HG02943 (cell line): ENCODE measurements at regions not wholly inside any gene's neighbourhood (a gene's known extent, or its start where the extent isn't known, plus 50 kb on each side); places are given as distances from the start of the nearest gene placed in this dataset.
"Not testable (repeated sequence)": the region's sequence is repeated elsewhere in the genome, so short reads cannot be mapped to it uniquely, and the experiment has no call there.

Experiments used
- ATAC-seq: cut with Tn5 transposase; IDR thresholded peaks from one replicate; pipeline ENCODE4 v1.9.1; 2021; ENCODE audit warnings: mild to moderate bottlenecking, low read depth, moderate library complexity; ENCODE audit not compliant: unreplicated experiment

DNA sequence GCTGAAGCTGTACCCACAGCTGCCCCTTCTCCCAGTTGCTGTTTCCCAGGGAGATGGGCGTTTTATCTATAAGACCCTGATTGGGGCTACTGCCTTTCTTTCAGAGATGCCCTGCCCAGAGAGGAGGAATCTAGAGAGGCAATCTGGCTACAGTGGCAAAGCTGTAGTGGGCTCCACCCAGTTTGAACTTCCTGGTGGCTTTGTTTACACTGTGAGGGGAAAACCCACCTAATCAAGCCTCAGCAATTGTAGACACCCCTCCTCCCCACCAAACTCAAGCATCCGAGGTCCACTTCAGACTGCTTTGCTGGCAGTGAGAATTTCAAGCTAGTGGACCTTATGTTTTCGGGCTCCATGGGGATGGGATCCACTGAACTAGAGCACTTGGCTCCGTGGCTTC, 240.4 kb upstream of the AFF2 start:
- no peak for ATAC-seq

DNA sequence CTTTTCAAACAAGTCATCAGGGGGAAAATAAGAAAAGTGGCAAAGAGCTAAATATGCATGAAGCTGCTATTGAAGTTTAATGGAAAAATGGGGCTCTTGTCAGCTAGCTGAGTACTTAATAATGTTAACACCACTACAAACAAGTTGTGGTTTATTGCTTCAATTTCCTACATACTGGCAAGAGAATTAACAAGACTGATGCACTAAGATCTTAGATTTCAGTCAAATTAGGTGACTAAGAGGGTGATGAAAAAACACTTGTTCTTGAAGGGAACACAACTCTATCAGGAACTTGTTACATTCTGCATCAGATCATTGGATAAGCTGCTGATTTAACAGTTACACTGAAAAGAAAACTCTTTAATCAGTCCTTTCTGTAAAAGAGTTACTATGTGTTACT, 234.6 kb upstream of the AFF2 start:
- no peak for ATAC-seq

DNA sequence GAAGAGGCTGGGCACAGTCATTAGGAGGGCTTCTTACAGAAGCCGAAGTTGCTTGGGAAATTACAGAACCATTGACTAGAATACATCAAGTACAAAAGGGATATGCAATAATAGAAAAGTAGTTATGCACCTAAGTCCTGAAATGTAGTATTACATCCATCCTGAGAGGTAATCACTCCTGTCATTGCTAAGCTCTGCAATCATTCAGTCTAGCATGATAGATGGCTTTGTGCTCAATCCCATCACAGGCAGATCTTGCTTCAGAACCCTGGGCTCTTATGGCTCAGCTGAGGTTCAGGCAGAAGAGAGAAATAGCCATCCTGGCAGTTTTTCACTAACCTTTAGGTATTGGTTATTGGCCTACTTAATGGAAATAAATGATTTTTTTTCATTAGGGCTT, 231.7 kb upstream of the AFF2 start:
- no peak for ATAC-seq

DNA sequence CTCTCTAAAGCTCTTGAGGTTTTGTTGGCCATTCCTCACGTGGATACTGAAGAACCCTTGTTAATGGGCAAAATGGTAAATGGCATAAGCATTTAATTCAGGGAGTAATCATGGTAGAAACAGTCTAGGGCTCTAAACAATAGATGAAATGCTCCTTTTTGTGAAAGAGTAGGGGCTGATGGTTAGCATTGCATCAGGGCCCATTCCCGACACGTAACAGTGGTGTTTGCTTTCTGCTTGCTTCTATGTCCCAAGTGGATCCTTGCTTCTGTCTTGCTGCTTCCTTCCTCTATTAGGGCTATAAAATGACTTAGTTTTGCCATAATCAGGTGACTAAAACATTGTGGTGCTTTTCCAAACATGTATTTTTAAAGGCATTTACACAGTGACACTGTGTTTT, 230.9 kb upstream of the AFF2 start:
- ATAC-seq = no peak

DNA sequence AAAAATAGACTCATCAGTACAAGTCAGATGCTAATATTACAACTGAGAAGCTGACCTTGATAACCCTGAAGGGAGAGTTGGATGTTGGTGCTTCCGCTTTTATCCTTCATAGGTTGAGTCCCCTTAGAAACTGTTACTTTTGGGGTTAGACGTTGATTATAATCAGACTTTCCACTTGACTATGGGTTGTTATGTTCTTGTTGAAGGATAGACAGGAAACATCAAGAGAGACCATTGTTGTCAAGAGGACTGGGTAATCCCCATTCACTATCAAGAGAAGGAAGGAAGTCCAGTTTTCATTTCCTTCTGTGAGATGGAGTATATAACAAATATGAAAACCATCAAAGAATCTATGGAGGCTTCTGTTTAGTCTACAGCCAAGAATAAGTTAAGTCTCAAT, 229.9 kb upstream of the AFF2 start:
- no peak for ATAC-seq

DNA sequence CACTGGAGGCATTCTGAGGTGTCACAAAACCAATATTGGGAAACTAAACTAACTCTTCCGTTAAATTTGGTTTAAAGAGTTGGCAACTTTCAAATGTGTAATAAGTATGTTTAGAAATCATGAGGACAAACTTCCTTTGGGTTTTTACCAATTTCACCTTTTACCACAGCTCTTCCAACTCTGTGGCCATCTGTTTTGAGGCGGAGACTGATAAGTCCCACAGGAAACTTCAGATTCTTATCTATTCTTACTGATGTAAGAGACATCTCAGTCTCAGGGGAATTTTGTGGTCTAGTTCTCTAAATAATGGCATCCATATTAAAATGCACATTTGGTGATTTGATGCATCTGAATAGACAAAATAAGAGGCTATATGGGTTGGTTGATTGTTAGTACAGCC, 229.2 kb upstream of the AFF2 start:
- no peak for ATAC-seq

DNA sequence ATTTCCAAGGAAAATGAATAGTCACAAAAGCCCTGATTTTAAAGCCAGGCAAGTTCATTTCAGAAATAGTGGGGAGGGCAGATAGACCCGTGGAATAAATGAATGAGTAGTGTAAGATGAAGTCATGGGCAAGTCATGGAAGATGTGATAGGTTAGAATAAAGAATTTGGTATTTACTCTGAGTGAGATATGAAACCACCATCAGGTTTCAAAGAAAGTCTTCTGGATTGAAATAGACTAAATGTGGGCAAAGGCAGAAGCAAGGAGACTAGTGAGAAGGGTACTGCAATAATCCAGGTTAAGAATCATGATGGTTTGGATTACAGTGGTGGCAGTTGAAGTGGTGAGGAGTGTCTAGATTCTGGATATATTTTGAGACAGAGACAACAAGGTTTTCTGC, 218.5 kb upstream of the AFF2 start:
- ATAC-seq = no peak

DNA sequence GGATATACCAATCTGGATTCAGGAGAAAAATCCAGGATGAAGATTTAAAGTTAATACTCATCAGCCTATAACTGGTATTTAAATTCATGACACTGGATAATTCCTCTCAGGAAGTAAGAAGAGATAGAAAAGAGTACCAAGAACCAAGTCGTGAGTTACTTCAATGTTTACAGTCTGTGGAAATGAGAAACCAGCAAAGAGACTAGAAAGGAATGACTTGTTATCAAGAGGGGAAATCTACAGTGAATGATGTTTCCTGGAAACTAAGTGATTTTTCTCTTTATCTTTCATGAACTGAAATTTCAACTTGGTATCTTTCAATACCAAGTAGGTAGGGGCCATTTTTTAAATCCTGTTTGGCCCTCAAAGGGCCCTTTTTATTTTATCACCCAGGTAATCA, 217.9 kb upstream of the AFF2 start:
- no peak for ATAC-seq

DNA sequence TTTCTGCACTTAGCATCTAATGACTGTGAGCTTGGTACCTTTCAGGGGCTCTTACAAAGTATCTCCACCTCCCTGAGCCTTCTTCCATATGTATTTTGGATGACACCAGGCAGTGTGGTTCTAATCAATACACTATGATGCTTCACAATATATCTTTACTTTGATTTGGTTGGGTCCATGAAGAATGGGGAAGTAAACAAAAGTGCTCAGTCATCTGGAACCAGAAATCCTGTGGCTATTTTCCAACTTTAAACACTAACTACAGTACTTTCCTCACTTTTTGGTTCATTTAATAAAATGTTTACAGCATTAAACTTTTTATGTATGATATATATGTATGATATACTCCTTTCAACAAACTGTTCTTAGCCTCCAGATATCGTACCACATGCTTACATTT, 216.4 kb upstream of the AFF2 start:
- ATAC-seq = no peak

DNA sequence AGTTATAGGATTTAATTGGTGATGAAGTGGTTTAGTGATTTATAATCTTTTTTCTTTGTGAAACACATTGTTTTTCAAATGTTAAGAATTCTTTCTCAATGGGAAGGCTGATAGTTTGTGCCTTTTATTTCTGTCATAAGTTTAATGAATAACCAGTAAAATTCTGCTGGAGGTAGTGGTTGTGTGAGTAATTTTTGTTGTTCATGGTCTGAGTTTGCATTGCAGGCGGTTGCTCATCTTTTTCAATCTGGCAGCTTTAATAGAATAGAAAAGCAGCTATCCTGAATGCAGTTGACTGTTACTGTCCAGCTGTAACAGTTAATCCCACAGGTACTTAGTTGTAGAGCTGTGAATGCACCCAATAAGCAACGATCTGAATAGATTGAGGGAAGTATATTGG, 215.6 kb upstream of the AFF2 start:
- no peak for ATAC-seq

DNA sequence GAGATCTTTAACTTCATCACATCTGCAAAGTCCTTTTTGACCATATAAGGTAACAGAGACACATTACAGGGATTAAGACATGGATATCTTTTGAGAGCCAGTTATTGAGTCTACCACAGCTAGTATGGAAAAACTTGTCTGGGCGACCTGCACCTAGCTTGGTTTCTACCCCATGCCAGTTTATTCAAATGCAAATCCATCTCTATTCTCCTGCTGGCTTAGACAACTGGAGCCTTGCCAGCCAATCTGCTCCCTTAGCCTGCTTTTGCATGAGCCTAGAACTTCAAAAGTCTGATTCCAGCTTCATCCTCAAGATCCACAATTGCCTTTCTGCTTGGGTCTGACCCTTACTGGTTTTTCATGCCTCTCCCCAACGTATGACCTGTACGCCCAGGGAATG, 212.0 kb upstream of the AFF2 start:
- no peak for ATAC-seq

DNA sequence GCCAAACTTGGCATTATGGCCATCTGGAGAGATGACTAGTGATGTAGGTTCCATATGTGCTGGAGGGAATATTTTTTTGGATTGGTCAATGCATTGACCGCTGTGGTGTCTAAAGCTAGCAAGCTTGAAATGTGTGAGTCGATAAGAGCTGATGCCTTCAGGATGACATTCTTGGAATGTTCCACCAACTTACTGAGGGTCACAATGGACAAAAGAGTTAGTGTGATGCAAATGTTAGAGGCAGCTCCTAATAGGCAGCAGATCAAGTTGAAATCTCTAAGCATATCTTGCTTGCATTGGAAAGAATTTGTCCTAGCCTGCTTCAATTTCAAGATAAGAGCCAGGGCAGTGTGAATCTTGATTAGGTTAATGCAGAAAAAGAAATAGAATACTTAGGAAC, 210.4 kb upstream of the AFF2 start:
- ATAC-seq = no peak

DNA sequence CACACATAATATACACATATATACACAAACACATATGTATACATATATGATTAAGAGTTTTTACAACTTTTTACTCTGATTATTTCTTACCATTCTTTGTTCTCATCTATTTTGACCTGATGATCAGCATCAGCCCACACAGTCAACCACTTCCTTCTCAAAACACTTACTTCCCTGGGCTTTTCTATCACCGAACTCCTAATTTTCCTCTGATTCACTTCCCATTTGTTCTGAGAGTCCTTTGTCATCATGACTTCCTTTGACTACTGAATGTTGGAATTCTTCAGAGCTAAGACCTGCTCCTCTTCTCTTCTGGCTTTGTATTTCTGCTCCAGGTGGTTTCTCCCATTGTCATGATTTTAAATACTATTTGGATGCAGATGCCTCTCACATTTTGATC, 209.5 kb upstream of the AFF2 start:
- no peak for ATAC-seq

DNA sequence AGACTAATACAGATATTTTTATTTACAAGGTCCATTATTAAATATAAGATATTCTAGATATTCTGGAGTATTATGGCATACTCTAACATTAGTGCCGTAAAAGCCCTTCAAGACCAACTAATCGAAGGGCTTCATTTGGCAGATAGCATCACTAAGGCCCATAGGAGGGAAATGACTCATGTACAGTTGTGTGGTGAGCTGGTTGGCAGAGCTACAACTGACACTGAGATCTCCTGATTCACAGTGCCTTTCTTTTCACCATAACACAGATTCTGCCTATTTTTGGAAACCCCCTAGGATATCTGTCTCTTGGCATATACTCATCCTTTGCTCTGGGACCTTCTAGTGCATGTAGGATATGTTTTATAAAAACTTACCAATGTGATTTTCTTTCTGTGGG, 201.7 kb upstream of the AFF2 start:
- no peak for ATAC-seq

DNA sequence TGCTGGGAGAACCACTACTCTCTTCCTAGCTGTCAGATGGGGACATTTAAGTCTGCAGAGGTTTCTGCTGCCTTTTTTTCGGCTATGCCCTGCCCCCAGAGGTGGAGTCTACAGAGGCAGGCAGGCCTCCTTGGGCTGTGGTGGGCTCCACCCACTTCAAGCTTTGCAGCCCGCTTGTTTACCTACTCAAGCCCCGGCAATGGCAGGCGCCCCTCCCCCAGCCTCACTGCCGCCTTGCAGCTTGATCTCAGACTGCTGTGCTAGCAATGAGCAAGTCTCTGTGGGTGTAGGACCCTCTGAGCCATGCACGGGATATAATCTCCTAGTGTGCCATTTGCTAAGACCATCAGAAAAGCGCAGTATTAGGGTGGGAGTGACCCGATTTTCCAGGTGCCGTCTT, 195.2 kb upstream of the AFF2 start:
- ATAC-seq = not testable (repeated sequence)

DNA sequence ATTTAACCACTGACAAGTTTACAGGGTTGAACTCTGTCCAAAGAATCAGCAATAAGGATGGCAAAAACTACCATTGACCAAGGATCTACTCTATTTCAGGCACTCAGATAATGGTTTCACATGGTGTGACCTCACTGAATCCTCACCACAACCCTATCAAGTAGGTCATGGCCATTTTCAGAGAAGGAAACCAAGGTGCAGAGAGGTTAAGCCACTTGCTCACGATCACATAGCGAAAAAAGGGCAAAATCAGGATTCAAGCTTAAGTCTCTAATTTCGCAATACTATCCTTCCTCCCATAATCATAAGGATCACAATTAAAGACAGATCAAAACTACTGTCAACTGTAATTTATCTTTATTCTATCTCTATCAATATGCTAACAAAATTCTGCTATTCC, 191.0 kb upstream of the AFF2 start:
- no peak for ATAC-seq

DNA sequence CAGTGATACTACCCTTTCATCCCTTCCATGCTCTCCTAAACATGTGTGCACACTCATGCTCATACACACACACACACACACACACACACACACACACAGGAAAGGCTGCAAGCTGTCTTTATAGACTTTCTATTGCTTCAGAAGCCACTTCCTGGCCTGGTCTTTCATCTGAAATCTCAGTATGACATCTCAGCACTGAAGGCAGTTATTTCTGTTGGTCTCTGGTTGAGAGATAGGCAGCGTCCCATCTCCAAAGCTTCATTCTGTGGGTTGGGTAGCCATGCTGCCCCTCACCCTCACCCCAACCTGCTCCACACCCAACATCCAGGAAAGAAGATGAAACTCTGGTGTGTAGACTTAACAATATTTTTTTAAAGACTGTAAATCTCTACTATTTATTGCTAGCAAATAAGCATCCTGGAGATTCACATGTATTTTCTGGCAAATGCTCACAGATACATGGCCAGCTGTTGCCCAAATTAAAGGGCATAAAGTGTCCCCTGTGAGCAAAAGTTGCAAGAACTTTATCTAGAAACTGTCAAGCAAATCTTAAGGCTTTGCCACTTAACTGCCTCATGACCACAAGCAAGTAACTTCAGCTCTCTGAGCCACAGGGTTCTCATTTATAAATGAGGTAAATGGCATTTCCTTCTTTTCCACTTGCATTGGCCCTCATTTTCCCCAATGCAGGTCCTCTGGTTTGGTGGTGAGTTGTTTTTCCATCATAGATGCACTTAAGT, 189.8 kb upstream of the AFF2 start:
- ATAC-seq = peak; percentile 85

DNA sequence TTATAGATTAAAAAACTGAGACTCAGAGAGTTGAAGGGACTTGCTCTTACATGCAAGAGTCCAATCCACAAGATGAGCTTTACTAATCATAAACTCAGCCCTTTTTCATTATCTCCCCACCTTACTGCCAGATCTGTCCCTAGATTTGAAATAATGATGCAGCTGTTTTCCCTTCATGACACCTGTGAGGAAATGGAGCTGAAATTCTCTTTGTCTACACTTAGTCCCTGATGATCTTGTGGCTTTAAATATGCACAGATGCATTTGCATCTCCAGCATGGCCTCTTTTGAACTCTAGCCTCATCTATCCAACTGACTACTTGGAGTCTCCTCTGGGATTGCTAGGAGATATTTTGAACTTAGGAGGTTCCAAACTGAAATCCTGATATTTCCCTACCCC, 188.9 kb upstream of the AFF2 start:
- no peak for ATAC-seq

DNA sequence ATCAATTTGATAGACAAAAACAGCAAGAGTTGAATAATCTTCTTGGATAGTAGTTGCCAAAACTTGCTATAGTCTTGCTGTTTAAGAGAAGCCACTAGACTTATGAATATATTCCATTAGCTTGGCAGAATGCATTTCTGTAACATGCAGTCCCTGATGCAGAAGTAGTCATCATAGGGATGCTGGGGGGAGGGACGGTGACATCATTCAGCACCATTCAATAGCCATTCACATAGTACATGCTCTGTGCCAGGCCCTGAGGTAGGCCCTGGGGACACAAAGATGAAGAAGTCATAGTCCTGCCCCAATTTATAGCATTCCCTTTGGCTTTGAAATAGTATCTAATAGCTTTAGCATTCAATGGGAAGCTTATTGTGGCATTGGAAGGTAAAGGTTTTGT, 185.5 kb upstream of the AFF2 start:
- ATAC-seq = no peak

DNA sequence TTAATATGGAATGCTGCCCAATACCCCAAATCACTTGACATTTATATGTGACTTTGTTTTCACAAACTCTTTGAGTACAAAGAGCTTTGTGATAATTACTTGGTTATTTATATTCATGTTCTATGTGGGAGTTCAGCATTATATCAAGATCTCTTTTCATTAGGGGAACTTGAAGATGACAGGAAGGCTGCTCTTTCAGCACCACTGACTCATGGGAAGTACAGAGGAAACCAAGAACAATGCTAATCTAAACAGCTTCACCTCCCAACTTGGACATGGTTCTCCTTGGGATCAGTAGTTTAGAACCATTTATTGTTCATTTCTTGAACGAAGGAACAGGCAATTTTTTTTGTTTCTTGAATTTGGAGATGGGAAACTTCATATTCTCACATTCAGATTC, 184.0 kb upstream of the AFF2 start:
- no peak for ATAC-seq

DNA sequence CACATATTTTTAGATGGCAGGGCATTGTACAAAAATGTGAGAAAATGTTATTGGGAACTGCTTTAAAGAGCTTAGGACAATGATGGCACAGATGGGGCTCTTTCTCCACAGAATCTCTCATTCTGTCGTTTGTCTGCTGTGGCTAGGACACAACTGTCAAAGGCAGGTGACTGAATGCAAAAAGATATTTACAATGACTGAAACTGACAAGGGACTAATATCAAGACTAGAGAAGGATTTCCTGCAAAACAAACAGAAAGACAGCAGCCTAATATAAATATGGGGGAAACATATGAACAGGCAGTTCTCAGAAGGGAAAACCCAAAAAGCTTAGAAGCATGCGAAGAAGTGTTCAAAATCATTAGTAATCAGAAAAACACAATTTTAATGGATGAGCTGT, 177.5 kb upstream of the AFF2 start:
- no peak for ATAC-seq

DNA sequence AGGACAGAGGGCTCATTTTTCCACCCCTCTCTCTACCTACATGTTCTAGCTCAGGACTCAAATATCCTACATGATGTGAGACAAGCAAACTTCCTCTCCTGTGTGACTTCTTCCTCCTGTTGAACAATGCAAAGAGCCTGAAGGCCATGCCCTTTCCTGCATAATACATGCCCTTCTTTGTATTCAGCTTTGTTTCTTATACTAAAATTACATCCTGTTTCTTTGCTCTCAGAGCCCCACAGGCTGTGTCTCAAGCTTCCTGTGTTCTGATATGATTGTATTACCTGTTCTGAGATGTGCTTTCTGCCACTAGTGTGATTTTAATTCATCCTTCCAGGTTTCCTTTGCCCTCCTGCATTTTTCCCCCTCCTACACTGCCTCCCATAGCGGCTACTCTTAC, 166.4 kb upstream of the AFF2 start:
- ATAC-seq = no peak

DNA sequence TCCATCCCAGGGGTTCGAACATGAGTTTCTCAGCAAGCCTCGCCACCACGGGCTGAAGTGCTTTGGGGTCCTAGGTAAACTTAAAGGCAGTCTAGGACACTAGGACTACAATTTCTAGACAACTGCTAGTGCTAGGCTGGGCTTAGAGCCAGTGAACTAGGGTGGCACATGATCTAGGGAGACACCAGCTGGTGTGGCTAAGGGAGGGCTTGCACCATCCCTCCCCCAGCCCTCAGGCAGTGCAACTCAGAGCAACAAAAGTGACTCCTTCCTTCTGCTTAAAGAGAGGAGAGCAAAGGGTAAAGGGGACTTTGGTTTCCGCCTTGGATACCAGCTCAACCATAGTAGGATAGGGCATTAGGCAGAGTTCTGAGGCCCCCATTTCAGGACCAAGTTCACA, 162.5 kb upstream of the AFF2 start:
- no peak for ATAC-seq
